GM13976 (cell line): ENCODE measurements at regions not wholly inside any gene's neighbourhood (a gene's known extent, or its start where the extent isn't known, plus 50 kb on each side); places are given as distances from the start of the nearest gene placed in this dataset.

Experiments
- DNase-seq: peaks from one replicate; pipeline ENCODE4 v3.0.0; 2012; ENCODE audit warnings: low spot score
- in situ Hi-C: fragments of 300-500 bp; cut with MboI; formaldehyde crosslinking; loops from one replicate; pipeline ENCODE4 v1.12.0; 2022; ENCODE audit warnings: low sequenced_read_pairs, mixed read lengths, inconsistent platforms; ENCODE audit not compliant: unreplicated experiment
- TF ChIP-seq, protein P1 (sequence below): IDR thresholded peaks from 2 replicates; pipeline ENCODE4 v1.5.1; 2012; ENCODE audit warnings: borderline replicate concordance, mild to moderate bottlenecking; ENCODE audit not compliant: insufficient read depth; ENCODE audit errors: extremely low read depth, missing control alignments, control extremely low read depth

DNA sequence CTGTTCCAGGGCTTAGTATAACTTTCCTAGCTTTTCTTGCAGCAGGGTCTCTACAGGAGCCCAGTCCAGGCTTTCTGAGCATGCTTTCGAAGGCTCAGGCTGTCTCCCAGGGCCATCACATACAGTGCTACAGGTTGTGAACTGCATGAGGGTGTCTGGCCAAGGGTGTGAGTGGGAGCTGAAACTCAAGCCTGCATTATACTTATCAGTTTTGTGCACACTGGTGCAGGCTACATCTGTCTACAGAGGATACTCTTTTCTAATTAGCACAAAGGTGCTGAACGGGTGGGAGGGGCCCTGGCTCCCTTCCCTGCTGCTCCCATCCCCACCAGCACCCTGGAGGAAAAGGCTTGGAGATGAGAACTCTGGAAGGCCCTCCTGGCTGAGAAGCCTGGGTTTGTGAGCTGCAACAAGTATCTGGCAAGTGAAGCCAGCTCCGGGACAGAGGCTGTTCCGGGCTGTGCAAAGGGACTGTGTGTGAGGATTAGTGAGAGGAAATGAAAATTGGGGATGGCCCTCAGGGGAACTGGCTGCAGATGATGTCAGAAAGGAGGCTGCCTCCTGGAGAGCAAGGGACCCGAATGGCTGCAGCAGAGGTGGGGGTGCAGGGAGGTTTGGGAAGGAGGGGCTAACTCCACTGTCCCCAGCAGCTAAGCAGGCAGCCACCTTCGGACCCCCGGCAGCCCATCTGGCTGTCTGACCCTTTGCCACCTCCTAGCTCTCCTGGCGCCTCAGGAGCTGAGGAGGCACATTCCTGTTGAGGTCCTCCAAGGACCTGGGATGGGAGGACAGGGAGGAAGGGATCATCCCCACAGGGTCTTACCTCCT is 68.5 kb downstream of the EFNB1 start:
- in situ Hi-C loops = no loop called here
- TF ChIP-seq, protein P1, sequence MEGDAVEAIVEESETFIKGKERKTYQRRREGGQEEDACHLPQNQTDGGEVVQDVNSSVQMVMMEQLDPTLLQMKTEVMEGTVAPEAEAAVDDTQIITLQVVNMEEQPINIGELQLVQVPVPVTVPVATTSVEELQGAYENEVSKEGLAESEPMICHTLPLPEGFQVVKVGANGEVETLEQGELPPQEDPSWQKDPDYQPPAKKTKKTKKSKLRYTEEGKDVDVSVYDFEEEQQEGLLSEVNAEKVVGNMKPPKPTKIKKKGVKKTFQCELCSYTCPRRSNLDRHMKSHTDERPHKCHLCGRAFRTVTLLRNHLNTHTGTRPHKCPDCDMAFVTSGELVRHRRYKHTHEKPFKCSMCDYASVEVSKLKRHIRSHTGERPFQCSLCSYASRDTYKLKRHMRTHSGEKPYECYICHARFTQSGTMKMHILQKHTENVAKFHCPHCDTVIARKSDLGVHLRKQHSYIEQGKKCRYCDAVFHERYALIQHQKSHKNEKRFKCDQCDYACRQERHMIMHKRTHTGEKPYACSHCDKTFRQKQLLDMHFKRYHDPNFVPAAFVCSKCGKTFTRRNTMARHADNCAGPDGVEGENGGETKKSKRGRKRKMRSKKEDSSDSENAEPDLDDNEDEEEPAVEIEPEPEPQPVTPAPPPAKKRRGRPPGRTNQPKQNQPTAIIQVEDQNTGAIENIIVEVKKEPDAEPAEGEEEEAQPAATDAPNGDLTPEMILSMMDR = no peak
- DNase-seq = no peak

DNA sequence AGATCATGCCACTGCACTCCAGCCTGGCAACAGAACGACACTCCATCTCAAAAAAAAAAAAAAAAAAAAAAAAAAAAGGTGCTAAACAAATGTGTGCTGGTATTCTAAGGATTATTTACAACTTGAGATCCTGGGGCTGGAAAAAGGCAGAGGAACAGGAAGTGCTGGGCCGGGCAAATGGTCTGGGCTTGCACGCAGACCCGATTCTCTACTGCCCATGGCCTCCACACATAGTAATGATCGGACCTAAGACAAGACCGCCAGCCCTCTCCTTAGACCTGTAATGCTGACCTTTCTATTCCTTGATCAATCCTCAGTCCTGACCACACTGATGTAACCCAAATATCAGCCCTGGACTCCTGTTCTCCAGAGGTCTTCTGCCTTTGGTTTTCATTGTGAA is 67.8 kb downstream of the EFNB1 start:
- TF ChIP-seq, protein P1 = no peak

DNA sequence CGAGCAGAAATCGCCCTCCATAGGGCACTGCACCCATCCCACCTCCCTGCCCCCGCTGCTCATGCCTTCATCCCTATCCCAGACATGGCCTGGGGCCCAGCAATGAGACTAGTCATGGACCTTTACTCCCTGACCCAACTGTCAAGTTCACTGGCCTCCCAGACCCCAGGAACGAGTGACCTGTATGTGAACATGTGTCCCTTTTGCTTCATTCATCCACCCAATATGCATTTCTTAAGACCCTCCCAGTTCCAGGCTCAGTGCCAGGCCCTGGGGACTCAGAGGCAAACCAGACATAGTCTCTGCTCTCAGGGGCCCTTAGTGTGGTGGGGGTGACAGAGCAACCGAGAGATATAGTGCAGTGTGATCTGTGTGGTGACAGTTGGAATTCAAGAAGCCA is 67.0 kb downstream of the EFNB1 start:
- in situ Hi-C loops = no loop called here
- TF ChIP-seq, protein P1 = no peak
- no peak for DNase-seq

More for the DNA sequence above, 67.8 kb downstream of the EFNB1 start:
- in situ Hi-C loops = no loop called here
- no peak for DNase-seq

DNA sequence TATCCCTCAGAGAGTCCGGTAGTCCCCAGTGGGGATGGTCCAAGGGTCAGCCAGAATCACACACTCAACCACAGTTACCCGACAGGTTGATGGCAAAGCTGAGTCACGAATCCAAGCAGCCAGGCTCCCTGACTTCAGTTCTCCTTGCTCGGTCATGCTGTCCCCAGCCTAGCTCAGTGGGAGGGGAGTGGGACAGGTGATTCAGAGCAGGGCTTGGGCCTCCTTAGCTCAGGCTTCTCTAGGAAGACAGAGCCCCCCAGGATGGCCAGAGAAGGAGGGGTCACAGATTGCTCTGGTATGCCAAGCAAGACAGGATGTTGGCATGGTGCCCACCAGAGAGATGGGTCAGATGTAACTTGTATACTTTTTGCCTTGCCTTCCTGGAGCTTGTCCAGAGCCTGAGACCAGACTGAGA is 66.5 kb downstream of the EFNB1 start:
- no peak for DNase-seq

DNA sequence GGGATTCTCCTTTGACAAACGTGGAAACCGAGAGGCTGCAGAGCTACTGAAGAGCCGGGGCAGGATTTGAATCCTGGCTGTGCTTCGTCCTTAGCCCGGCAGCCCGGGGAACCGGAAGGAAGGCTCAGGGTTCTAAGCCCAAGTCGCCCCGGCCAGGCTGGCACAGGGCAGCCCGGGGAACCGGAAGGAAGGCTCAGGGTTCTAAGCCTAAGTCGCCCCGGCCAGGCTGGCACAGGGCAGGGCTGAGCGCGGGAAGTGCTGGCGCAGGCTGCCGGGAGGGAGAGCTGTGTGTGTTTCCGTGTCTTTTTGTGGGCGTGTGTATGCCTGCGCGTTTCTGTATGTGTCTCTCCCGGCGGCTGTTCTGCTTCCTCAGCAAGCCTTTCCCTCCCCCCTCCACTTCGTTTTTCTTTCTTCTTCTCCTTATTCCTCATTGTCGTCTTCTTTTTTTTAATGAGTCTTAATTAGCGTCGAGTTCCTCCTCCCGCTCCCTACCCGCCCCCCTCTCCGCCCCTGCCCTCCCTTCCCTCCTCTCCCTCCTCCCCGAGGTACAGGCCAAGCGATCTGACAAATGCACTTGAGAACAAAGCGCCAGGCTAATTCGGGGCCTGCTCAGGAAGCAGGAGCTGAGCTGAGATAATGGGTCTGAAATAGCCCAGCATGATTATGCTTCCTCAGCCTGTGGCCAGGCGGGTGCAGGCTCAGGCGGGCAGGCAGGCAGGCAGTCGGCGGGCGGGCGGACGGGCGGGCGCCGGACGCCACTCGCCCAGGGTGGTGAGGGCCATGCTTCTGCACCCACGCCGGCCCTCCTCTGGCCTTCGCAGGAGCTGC is 65.9 kb downstream of the EFNB1 start:
- TF ChIP-seq, protein P1 = no peak
- DNase-seq = no peak
- in situ Hi-C loops = no loop called here

More for the DNA sequence above, 66.5 kb downstream of the EFNB1 start:
- in situ Hi-C loops = no loop called here
- TF ChIP-seq, protein P1 = no peak

DNA sequence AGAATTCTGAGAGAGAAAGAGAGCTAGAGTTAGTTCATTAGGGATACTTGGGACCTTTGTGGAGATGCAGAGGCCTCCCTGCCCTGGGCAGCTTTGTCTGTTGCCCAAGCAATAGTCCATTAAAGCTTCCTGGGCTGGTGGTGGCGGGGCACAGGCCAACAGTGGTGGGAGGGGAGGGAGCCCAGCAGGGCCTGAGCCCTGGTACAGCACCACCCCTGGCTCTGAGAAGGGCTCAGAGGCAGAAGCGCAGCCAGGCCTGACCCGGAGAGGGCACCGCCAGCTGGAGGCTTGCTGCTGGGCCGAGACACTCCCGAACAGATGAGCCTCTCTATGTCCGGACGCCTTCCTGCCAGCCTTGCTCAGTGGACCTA is 65.3 kb downstream of the EFNB1 start:
- no peak for DNase-seq
- TF ChIP-seq, protein P1 = no peak
- in situ Hi-C loops = no loop called here
